CD4-positive, alpha-beta T cell treated with Interleukin-15 for 1 hour (primary cell): ENCODE measurements at regions not wholly inside any gene's neighbourhood (a gene's known extent, or its start where the extent isn't known, plus 50 kb on each side); places are given as distances from the start of the nearest gene placed in this dataset.
"Not testable (repeated sequence)": the region's sequence is repeated elsewhere in the genome, so short reads cannot be mapped to it uniquely, and the experiment has no call there.

Source experiments
- DNase-seq: peaks from one replicate; pipeline ENCODE4 v3.0.0-alpha.2; 2020

GRCh38 chr6:20346948-20347347, 54.7 kb upstream of the E2F3 start:
- DNase-seq, result not testable (repeated sequence)

GRCh38 chr6:20348041-20348440, 53.6 kb upstream of the E2F3 start:
- DNase-seq, result no peak

- DNase-seq, result no peak
These were observed 52.5 kb upstream of the E2F3 start for GRCh38 chr6:20349225-20349624.

GRCh38 chr6:20350215-20350614, 51.5 kb upstream of the E2F3 start:
- DNase-seq, result no peak

DNA sequence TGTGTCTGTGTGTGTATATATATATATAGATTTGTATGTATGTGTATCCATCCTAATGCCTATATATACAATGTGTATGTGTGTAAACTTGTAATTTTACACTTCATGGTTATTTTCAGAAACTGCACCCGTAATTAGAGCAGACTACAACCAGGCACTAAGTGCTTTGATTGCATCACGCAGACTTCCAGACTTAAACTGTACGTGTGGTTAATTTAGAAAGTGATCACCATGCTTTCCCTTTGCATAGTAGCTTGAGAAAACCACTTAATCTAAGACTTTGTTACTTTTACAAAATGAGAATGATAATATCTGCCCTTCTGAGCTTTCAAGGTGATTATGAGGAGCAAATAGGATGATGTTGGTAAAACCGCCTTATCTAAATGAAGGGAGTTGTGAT, 50.1 kb upstream of the E2F3 start:
- no peak for DNase-seq
